ENCODE measurements at regions not wholly inside any gene's neighbourhood (a gene's known extent, or its start where the extent isn't known, plus 50 kb on each side); places are given as distances from the start of the nearest gene placed in this dataset.
"Not testable (repeated sequence)": the region's sequence is repeated elsewhere in the genome, so short reads cannot be mapped to it uniquely, and the experiment has no call there.

DNA sequence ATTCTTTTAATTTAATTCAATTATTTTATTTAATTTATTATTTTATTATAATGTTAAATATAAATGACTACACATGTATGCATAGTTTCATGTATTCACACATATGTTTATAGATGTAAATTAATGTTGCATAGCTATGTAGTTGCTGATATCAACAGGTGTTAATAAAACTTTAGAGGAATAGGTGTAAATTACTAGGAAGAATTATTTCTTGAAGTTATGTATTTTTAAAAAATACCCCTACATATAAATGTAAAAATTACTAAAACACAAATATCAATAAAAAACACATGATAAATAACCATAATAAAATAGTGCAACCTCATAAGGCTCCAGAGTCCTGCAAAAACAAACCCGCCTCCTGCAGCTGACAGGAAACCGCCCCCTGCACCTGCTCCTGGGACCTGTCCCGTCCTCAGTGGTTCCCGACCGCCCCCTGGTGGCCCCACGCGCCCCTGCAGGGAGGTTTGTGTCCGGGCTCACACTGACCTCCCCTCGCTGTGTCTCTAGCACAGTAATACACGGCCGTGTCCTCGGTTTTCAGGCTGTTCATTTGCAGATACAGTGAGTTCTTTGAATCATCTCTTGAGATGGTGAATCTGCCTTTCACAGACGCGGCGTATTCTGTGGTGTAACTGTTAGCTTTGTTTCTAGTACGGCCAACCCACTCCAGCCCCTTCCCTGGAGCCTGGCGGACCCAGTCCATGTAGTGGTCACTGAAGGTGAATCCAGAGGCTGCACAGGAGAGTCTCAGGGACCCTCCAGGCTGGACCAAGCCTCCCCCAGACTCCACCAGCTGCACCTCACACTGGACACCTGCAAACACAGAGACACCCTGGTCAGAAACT is 1264.0 kb downstream of the TMEM121 start:
- no peak overlapping the region for H3K27ac ChIP-seq
- ChIA-PET CTCF (interaction anchor here (0.6 to 1.3 kb wide), 8 partner anchors 12 to 943 kb away, joined by 3 to 5 read pairs (median 4); no protein-coding TSS in a partner anchor), POLR2A (ENCODE audit: low non-redundant PET) (no interaction called here)
- peak; percentile 26 for DNase-seq (ENCODE audit: low spot score)
- TF ChIP-seq, protein P1, sequence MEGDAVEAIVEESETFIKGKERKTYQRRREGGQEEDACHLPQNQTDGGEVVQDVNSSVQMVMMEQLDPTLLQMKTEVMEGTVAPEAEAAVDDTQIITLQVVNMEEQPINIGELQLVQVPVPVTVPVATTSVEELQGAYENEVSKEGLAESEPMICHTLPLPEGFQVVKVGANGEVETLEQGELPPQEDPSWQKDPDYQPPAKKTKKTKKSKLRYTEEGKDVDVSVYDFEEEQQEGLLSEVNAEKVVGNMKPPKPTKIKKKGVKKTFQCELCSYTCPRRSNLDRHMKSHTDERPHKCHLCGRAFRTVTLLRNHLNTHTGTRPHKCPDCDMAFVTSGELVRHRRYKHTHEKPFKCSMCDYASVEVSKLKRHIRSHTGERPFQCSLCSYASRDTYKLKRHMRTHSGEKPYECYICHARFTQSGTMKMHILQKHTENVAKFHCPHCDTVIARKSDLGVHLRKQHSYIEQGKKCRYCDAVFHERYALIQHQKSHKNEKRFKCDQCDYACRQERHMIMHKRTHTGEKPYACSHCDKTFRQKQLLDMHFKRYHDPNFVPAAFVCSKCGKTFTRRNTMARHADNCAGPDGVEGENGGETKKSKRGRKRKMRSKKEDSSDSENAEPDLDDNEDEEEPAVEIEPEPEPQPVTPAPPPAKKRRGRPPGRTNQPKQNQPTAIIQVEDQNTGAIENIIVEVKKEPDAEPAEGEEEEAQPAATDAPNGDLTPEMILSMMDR (conservative IDR thresholded peaks at IDR 0.05; ENCODE audit: low read depth), result peak; percentile 83

DNA sequence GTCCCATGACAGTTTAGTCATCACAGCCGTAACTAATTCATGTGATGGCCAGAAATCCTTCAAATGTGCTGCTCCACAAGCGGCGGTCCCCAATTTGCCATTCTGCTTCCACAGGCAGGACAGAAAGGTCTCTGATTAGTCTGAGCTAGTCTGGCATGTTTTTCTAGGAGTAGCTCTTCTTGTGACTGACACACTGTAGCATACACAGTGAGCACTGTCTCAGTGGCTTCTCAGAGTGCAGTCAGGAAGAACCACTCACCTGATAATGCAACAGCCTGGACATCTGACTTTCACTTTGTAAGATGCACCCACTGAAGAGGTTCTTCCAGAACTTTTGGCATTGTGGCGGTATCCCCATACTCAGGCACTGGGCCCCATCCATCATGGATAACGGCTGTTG is 1266.2 kb downstream of the TMEM121 start:
- POLR2A ChIA-PET (ENCODE audit: low non-redundant PET), result no interaction called here
- no peak for DNase-seq (ENCODE audit: low spot score)
- CTCF ChIA-PET, result interaction anchor here (0.8 kb wide), 1 partner anchor 80 kb away, joined by 7 read pairs; no protein-coding TSS in a partner anchor
- TF ChIP-seq, protein P1 (conservative IDR thresholded peaks at IDR 0.05; ENCODE audit: low read depth), result no peak
- no peak overlapping the region for H3K27ac ChIP-seq

DNA sequence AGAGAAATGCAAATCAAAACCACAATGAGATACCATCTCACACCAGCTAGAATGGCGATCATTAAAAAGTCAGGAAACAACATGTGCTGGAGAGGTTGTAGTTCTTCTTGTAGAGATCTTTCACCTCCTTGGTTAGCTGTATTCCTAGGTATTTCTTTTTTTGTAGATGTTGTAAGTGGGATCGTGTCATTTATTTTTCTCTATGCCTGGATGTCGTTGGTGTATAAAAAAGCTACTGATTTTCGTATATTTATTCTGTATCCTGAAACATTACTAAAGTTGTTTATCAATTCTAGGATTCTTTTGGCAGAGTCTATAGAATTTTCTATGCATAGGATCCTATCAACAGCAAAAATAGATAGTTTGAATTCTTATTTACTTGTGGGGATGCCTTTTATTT is 1271.8 kb downstream of the TMEM121 start:
- POLR2A ChIA-PET (ENCODE audit: low non-redundant PET), result not testable (repeated sequence)

DNA sequence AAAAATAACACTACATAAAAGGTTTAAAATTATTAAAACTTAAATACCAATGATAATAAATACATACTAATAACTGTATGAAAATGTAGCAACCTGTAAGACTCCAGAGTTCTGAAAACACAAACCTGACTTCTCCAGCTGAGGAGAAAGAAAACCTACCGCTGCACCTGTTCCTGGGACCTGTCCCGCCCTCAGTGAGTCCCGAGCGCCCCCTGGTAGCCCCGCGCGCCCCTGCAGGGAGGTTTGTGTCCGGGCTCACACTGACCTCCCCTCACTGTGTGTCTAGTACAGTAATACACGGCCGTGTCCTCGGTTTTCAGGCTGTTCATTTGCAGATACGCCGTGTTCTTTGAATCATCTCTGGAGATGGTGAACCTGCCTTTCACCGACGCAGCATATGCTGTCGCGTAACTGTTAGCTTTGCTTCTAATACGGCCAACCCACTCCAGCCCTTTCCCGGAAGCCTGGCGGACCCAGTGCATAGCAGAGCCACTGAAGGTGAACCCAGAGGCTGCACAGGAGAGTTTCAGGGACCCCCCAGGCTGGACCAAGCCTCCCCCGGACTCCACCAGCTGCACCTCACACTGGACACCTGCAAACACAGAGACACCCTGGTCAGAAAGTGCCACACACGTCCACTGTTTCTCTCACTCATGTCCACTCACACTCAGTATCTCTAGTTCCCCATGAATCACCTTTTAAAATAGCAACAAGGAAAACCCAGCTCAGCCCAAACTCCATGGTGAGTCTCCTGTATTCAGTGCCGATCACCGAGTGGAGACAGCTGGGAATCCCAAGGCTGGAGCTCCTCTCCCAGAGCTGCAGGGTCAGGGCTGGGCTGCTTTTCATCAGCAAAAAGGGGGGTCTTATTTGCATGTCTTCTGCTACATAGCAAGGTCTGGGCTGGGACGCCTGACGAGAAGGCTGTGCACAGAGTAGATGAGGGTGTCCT is 1276.3 kb downstream of the TMEM121 start:
- DNase-seq (ENCODE audit: low spot score), result no peak
- TF ChIP-seq, protein P1 (conservative IDR thresholded peaks at IDR 0.05; ENCODE audit: low read depth), result no peak
- CTCF ChIA-PET, result interaction anchor here (0.6 to 0.8 kb wide), 3 partner anchors 12 to 386 kb away, joined by 4 read pairs; no protein-coding TSS in a partner anchor
- POLR2A ChIA-PET (ENCODE audit: low non-redundant PET), result no interaction called here
- no peak overlapping the region for H3K27ac ChIP-seq

More for the DNA sequence above, 1271.8 kb downstream of the TMEM121 start:
- CTCF ChIA-PET; H3K27ac ChIP-seq; DNase-seq (ENCODE audit: low spot score): not testable (repeated sequence)

DNA sequence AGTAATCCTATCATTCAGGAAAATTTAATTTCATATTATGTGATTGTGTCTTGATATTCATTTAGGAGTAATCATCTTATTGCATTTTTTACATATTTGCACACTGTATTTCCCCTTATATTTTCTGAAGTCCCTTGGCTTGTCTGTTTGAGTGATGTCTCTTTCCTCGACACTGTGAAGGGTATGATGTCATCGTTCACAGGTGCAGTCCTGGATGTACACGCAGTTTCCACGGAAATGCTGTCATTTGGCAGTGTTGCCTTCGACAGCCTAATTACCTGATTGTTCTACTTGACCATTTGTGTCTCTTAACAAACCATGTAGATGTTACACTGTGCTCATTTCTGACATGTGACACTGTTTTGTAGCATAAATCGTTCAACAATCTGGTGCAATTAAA is 1277.0 kb downstream of the TMEM121 start:
- DNase-seq (ENCODE audit: low spot score), result no peak
- POLR2A ChIA-PET (ENCODE audit: low non-redundant PET), result no interaction called here
- no peak overlapping the region for H3K27ac ChIP-seq
- TF ChIP-seq, protein P1 (conservative IDR thresholded peaks at IDR 0.05; ENCODE audit: low read depth), result no peak
- CTCF ChIA-PET, result interaction anchor here (0.6 kb wide), 1 partner anchor 220 kb away, joined by 4 read pairs; no protein-coding TSS in a partner anchor

DNA sequence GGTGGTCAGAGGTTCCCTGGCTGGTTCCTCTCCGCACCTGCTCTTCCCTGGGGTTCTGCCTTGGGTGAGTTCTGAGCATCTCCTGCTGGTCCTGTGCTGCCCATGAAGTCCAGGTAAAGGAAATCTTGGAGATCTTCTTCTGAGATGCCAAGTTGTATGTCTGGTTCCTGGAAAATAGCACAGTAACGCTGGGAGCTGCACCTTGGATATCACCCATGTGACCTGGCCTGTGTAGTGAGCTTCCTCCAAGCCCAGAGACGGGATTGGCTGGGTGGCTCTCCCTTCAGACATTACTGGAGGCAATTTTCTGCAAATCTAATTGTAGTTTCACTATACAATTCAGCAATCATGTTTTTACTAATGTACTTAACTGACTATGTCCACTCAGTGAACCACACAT is 1281.1 kb downstream of the TMEM121 start:
- ChIA-PET CTCF (no interaction called here), POLR2A (ENCODE audit: low non-redundant PET) (no interaction called here)

More for the DNA sequence above, 1281.1 kb downstream of the TMEM121 start:
- DNase-seq (ENCODE audit: low spot score), result no peak
- H3K27ac ChIP-seq, result no peak overlapping the region
- TF ChIP-seq, protein P1 (conservative IDR thresholded peaks at IDR 0.05; ENCODE audit: low read depth), result no peak
